HG02763 (cell line): ENCODE measurements at regions not wholly inside any gene's neighbourhood (a gene's known extent, or its start where the extent isn't known, plus 50 kb on each side); places are given as distances from the start of the nearest gene placed in this dataset.
A peak's percentile ranks its signal among the peaks of the same experiment; 100 is the strongest.

Experiments
- ATAC-seq: cut with Tn5 transposase; IDR thresholded peaks from one replicate; pipeline ENCODE4 v1.9.1; 2021; ENCODE audit warnings: mild to moderate bottlenecking, moderate library complexity; ENCODE audit not compliant: unreplicated experiment

DNA sequence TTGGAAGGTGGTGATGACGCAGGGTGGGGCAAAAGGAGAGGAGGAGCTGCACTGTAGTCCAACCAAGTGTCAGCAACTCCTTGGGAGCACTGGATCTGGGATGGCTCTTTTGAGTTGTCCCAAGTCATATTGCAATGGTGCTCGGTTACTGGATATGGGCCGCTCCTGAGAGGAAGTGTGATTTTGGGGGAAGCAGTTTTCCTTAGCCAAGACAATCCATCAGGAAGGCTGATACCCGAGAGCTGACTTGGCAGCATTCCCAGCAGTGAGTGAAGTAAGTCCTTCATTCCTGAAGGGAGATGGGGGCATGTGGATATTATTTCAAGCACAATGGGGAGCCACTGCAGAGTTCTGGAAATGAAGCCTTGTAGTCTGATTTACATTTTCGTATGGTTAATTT lies 354.1 kb downstream of the RFPL4B start:
- ATAC-seq = no peak

DNA sequence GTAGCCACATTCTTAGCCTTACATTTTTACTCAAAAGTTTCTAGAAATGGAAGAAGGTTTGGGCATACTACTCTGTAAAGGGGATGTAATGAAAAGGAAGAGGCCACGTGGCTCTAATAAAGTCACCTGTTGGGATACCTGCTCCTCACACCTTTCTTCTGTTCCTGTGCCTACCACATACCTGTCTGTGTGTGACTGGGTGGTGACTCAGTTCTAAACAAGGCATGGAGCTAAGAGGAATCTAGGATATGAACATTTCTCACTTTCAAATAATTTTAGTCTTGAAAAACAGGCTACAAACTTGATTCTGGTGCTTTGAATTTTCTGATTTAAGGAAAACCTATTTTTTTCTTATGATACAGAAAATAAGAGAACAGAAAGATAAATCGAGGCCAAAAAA lies 363.6 kb downstream of the RFPL4B start:
- no peak for ATAC-seq

- ATAC-seq = no peak
These were observed 366.3 kb downstream of the RFPL4B start for GRCh38 chr6:112713402-112713801.

GRCh38 chr6:112717401-112717800 lies 370.3 kb downstream of the RFPL4B start:
- no peak for ATAC-seq

DNA sequence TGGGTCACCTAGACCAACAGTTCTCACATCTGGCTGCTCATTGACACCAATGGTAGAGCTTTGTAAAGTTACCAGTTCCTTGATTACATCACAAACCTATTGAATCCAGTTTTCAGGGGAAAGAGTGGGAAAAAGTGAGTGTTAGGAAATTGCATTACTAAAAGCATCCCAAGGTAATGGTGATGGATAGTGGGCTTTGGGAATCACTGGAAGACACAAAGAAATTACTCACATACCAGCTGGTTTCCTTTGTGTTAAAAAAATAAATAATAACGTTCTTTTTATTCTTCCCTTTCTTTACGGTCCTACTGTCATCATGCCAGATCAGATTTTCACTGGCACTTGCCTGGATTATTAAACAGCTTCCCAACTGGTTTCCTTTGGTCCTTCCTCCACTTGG lies 370.7 kb downstream of the RFPL4B start:
- ATAC-seq = no peak

GRCh38 chr6:112725541-112726085 lies 378.5 kb downstream of the RFPL4B start:
- no peak for ATAC-seq

DNA sequence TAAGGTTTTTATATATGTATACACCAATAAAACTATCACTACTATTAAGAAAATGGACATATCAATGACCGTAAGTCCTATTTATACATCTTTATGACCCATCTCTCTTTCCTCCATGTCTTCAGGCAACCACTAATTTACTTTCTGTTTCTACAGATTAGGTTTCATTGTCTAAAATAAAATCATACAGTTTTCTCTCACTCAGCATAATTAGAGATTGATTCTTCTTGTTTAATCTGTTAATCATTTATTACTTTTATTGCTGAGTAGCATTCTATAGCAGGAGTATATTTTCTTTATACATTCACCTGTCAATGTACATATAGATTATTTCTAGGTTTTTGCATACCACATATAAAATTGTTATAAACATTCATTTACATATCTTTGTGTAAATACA lies 388.0 kb downstream of the RFPL4B start:
- no peak for ATAC-seq

DNA sequence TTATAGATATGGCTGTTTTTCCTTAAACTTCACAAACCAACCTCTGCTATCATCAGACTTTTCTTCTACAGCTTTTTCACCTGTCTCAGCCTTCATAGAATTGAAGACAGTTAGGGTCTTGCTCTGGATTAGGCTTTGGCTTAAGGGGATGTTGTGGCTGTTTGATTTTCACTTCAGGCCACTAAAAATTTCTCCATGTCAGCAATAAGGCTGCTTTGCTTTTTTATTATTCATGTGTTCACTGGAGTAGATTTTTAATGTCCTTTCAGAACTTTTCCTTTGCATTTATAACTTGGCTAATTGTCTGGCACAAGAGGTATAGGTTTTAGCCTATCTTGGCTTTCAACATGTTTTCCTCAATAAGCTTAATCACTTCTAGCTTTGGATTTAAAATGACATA lies 392.6 kb downstream of the RFPL4B start:
- ATAC-seq = no peak

DNA sequence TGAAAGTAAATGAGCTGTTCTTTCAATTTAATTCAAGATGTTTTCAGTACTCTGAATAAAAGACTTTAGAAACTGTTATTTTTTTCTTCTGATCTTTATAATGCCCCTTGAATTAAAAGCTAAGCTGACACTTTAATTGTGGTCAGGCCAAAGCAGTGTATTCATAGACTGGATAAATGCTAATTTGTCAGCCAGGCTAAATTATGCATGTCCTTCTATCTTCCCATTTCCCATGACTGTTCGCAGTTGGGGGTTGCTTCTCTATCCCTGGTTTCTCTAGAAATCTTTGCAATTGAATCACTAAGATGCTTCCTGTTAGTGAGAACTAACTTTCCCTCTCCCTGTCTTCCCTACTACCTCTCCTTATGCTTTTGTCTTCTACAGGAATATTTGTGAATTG lies 396.2 kb downstream of the RFPL4B start:
- no peak for ATAC-seq

- no peak for ATAC-seq
These were observed 397.7 kb downstream of the RFPL4B start for GRCh38 chr6:112744827-112745226.

- ATAC-seq = no peak
These were observed 398.6 kb downstream of the RFPL4B start for GRCh38 chr6:112745765-112746164.

- ATAC-seq = no peak
These were observed 402.5 kb downstream of the RFPL4B start for GRCh38 chr6:112749673-112750072.

DNA sequence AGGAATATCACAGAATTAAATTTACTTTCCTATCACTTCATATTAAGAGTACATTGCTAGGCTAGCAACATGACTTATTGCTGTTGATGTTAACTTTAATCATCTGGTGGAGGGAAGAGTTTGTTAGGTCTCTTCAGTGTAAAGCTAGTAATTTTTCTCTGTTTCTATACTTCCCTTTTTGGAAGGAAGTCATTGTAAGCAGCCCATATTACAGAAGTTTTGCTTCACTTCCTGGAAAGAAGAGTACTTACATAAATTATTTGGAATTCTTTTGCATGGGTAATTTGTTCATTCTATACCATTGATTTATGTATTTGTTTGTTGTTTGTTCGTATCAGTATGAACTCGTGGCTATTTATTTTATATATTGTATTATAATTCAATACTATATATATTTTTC lies 405.2 kb downstream of the RFPL4B start:
- ATAC-seq = no peak

DNA sequence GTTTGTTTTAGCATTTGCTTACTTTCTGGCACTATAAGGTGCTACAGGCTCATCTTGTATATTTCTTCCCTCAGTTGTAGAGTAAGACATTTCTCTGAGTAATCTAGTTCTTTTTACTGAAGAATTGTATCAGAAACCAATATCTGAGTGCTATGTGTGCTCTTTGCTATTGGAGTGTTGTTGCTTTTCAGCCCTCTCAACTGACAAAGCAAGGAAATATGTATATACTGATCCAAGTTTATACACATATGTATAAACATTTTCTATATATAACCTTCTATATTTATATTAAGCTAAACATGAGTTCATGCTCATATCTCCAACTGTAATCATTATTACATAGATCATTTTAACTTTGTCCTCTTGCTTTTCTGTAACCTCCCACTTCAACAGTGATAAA lies 405.7 kb downstream of the RFPL4B start:
- ATAC-seq = no peak

GRCh38 chr6:112760831-112761230 lies 413.7 kb downstream of the RFPL4B start:
- ATAC-seq = no peak

DNA sequence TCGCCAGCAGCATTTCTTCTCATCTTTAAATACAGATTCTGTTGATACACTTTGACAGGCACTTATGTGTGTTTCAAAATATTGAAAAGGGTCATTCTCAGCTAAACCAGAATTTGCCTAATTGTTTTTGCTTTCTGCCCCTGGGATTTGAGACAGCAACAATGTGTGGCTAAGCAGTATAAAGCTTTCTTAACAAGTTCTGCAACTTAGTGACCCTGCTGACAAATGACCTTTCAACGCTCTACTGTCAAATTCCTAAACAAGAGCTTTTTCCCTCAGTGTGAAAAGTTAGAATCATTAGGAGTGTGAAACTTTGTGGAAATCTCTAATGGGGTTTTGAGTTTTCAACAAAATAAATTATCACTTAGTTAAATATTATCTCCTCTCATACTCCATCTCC lies 414.6 kb downstream of the RFPL4B start:
- ATAC-seq = no peak

DNA sequence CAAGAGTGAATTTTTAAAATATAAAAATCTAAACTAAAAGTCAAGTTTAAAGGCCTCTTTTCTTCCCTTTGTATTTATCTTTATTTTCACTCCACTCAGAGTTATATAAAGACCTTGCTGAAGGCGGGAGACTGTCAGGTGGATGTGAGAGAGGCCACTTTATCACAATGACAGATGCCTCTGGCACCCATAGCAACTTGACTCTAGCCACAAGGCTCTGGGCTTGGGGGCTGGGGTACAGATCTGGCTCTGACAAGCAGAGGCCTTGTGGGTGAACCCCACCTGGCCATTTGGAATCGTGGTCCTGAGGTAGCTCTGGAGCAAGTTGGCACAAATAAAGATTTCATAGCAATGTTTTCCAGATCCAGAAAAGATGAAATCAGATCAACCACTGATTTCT lies 417.2 kb downstream of the RFPL4B start:
- no peak for ATAC-seq

- ATAC-seq = no peak
These were observed 423.2 kb downstream of the RFPL4B start for GRCh38 chr6:112770308-112770707.

DNA sequence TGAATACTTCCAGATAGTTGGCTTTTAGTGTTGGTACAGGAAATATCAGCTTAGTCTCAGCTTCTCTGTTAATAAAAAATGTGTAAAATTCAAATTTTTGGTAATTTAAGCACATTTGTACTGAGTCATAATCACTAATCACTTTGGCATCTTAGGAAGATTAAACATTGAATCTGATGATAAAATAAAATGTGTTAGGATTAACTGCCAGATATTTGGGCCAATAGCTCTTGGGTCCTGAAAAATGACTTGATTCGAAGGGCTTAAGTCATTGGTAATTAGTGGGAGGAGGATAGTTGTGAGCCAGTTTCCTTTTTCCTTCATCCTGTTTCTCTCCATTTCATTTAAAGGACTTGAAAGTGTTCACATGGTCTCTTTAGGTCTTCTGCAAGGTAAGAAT lies 426.1 kb downstream of the RFPL4B start:
- no peak for ATAC-seq

GRCh38 chr6:112774319-112774718 lies 427.2 kb downstream of the RFPL4B start:
- ATAC-seq = no peak

DNA sequence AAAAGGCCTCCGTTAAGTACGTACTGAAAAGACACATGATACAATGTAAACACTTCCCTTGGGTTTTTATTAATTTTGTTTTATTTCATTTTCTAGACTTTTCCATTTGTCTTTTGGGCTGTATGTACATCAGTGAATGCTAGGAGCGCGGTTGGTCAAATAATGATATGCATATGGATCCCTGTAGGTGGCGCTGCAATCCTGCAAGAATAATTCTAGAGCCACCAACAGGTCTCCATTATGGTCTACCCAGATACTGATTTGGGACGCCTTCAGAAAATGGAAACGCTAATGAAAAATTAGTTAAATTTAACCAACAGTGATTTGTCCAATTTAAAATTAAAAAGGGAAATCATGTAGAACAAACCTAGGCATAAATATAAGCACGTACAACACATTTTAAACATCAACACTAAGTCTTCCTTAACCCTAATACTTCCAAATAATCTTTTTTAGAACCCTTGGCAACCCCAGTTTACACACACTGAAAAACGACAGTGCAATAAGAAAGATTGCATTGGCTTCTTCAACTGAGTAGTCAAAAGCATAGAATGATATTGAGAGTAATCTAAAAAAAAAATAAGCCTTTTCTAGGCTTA lies 433.5 kb downstream of the RFPL4B start:
- ATAC-seq = peak; percentile 93

- no peak for ATAC-seq
These were observed 434.1 kb downstream of the RFPL4B start for GRCh38 chr6:112781241-112781640.

- ATAC-seq = no peak
These were observed 438.3 kb downstream of the RFPL4B start for GRCh38 chr6:112785408-112785807.
